ENCODE measurements at regions not wholly inside any gene's neighbourhood (a gene's known extent, or its start where the extent isn't known, plus 50 kb on each side); places are given as distances from the start of the nearest gene placed in this dataset.

DNA sequence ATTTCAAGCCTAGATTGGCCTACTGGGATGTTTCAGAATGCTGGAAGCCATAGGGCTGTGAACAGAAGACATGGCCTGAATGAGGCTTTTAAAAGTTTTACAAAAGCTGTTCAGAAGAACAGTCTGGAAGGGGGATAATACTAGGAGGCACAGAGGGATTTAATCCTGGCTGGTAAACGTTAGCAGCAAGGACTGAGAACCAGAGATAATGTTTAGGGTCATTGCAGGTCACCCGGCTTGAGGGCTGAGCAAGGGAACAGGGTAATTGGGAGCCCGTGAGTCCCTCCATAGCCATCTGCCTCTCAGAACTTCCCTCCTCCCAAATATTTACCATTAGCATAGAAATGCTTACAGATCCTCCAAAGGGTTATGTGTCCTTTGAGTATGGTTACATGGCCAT, 765.4 kb downstream of the TMEM182 start:
- TF ChIP-seq, protein P1, sequence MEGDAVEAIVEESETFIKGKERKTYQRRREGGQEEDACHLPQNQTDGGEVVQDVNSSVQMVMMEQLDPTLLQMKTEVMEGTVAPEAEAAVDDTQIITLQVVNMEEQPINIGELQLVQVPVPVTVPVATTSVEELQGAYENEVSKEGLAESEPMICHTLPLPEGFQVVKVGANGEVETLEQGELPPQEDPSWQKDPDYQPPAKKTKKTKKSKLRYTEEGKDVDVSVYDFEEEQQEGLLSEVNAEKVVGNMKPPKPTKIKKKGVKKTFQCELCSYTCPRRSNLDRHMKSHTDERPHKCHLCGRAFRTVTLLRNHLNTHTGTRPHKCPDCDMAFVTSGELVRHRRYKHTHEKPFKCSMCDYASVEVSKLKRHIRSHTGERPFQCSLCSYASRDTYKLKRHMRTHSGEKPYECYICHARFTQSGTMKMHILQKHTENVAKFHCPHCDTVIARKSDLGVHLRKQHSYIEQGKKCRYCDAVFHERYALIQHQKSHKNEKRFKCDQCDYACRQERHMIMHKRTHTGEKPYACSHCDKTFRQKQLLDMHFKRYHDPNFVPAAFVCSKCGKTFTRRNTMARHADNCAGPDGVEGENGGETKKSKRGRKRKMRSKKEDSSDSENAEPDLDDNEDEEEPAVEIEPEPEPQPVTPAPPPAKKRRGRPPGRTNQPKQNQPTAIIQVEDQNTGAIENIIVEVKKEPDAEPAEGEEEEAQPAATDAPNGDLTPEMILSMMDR (conservative IDR thresholded peaks at IDR 0.05 in 1 of 2, IDR thresholded peaks at IDR 0.05 in 1 of 2; ENCODE audit: extremely low read depth in 1 of 2, insufficient read depth in 1 of 2, low read depth in 1 of 2, low read length in 2 of 2) = no peak
- no peak for TF ChIP-seq EZH2 (IDR thresholded peaks at IDR 0.05; ENCODE audit: borderline replicate concordance, low read length)
